Esophagus squamous epithelium (tissue), 4 donors: ENCODE measurements at regions not wholly inside any gene's neighbourhood (a gene's known extent, or its start where the extent isn't known, plus 50 kb on each side); places are given as distances from the start of the nearest gene placed in this dataset.

ENCODE experiments used
- POLR2A ChIP-seq, 4 donors: fragments of 450-650 bp; IDR thresholded peaks; one replicate each; pipeline ENCODE4 v1.6.1; 2017; ENCODE audit warnings: antibody characterized with exemption in 4 of 4, mild to moderate bottlenecking in 4 of 4, moderate library complexity in 3 of 4
- TF ChIP-seq, protein P1 (sequence below), 6 experiments: fragments of 450-650 bp in 4 of 6; fragments of 200-600 bp in 2 of 6; sonication (generic) in 2 of 6; IDR thresholded peaks; one replicate each; pipeline ENCODE4 v1.5.1; 2016 to 2019; ENCODE audit warnings: antibody characterized with exemption in 6 of 6, mild to moderate bottlenecking in 4 of 6, moderate library complexity in 4 of 6

DNA sequence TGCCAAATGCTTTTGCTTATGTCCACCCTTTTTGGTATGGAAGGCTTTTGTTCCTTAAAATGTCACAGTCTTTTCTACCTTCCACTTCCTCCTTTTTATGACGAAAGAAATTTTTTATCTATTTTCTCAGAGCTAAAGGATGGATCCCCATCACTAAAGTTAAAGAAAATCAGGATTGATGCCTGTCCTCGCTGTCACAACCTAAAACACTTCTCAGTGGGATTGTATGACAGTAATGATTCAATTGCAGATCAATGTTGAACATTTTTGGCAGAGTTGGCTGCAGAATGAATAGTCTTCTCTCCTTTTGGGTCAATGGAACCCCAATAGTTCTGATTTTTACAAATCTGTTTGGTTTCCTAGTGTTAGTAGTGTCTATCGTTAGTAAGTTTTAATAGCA is 549.8 kb upstream of the ROBO2 start:
- TF ChIP-seq POLR2A (IDR thresholded peaks at IDR 0.05) = no peak
- TF ChIP-seq, protein P1, sequence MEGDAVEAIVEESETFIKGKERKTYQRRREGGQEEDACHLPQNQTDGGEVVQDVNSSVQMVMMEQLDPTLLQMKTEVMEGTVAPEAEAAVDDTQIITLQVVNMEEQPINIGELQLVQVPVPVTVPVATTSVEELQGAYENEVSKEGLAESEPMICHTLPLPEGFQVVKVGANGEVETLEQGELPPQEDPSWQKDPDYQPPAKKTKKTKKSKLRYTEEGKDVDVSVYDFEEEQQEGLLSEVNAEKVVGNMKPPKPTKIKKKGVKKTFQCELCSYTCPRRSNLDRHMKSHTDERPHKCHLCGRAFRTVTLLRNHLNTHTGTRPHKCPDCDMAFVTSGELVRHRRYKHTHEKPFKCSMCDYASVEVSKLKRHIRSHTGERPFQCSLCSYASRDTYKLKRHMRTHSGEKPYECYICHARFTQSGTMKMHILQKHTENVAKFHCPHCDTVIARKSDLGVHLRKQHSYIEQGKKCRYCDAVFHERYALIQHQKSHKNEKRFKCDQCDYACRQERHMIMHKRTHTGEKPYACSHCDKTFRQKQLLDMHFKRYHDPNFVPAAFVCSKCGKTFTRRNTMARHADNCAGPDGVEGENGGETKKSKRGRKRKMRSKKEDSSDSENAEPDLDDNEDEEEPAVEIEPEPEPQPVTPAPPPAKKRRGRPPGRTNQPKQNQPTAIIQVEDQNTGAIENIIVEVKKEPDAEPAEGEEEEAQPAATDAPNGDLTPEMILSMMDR (IDR thresholded peaks at IDR 0.05) = no peak
